Keratinocyte (primary cell): ENCODE measurements at regions not wholly inside any gene's neighbourhood (a gene's known extent, or its start where the extent isn't known, plus 50 kb on each side); places are given as distances from the start of the nearest gene placed in this dataset.

ENCODE experiments used
- CTCF ChIP-seq, 3 experiments: IDR thresholded peaks in 1 of 3; conservative IDR thresholded peaks in 1 of 3; optimal IDR thresholded peaks in 1 of 3; 2 replicates in 2 of 3; 3 replicates in 1 of 3; pipeline versions ENCODE3 to v1.5.1; 2011; ENCODE audit warnings: low read length in 3 of 3, mild to moderate bottlenecking in 3 of 3, moderate library complexity in 2 of 3, control low read depth in 1 of 3, inconsistent platforms in 1 of 3; ENCODE audit not compliant: insufficient read depth in 2 of 3; ENCODE audit errors: extremely low read depth in 1 of 3
- EZH2 ChIP-seq: IDR thresholded peaks from one replicate; pipeline ENCODE4 v1.6.1; 2012; ENCODE audit warnings: inconsistent platforms, mild to moderate bottlenecking, low read length, moderate library complexity

- TF ChIP-seq EZH2 (no peak), CTCF (optimal IDR thresholded peaks at IDR 0.05 in 1 of 3, IDR thresholded peaks at IDR 0.05 in 1 of 3, conservative IDR thresholded peaks at IDR 0.05 in 1 of 3; ENCODE audit: extremely low read depth in 1 of 3, insufficient read depth in 2 of 3, low read length in 3 of 3) (no peak)
Measured at GRCh38 chr5:172565455-172565854, 75.6 kb upstream of the NEURL1B start.
